ENCODE measurements at regions not wholly inside any gene's neighbourhood (a gene's known extent, or its start where the extent isn't known, plus 50 kb on each side); places are given as distances from the start of the nearest gene placed in this dataset.
"Not testable (repeated sequence)": the region's sequence is repeated elsewhere in the genome, so short reads cannot be mapped to it uniquely, and the experiment has no call there.

GRCh38 chr13:69617587-69617986 lies 490.0 kb upstream of the ATXN8OS start:
- H3K4me2 ChIP-seq (ENCODE audit: low read depth, low read length) = no peak overlapping the region
- H3K9ac ChIP-seq (ENCODE audit: low read length) = no peak overlapping the region
- H4K20me1 ChIP-seq (ENCODE audit: insufficient read depth, low read length) = no peaks in the 10 kb centered on the region

GRCh38 chr13:69616396-69616795 lies 491.2 kb upstream of the ATXN8OS start:
- H3K4me2 ChIP-seq (ENCODE audit: low read depth, low read length) = no peak overlapping the region
- H3K27me3 ChIP-seq (replicated peaks; ENCODE audit: insufficient read depth, low read length) = no peaks in the 10 kb centered on the region
- TF ChIP-seq EZH2 (optimal IDR thresholded peaks at IDR 0.05; ENCODE audit: low read depth, low read length) (no peak), EZH2phosphoT487 (IDR thresholded peaks at IDR 0.05; ENCODE audit: low read length) (no peak), CTCF (IDR thresholded peaks at IDR 0.05; ENCODE audit: low read length) (no peak)
- H3K9ac ChIP-seq (ENCODE audit: low read length) = no peak overlapping the region
- H3F3A ChIP-seq (ENCODE audit: insufficient read depth, low read length) = no peaks in the 10 kb centered on the region
- no peaks in the 10 kb centered on the region for H3K9me2 ChIP-seq (replicated peaks; ENCODE audit: insufficient read depth, low read length)
- H3K4me1 ChIP-seq (ENCODE audit: low read length) = no peaks in the 10 kb centered on the region
- H3K4me3 ChIP-seq (ENCODE audit: low read length) = no peak overlapping the region
- H4K20me1 ChIP-seq (ENCODE audit: insufficient read depth, low read length) = no peaks in the 10 kb centered on the region
- no peak overlapping the region for H2AFZ ChIP-seq (ENCODE audit: low read length)
- H3K36me3 ChIP-seq (replicated peaks; ENCODE audit: insufficient read depth, low read length) = no peaks in the 10 kb centered on the region
- H3K27ac ChIP-seq (ENCODE audit: low read length) = no peak overlapping the region
- DNase-seq = no peak
- no peaks in the 10 kb centered on the region for H3K9me3 ChIP-seq (replicated peaks; ENCODE audit: insufficient read depth, low read length)
- H3K79me2 ChIP-seq (ENCODE audit: low read length) = no peaks in the 10 kb centered on the region

More at GRCh38 chr13:69617587-69617986, 490.0 kb upstream of the ATXN8OS start:
- H3K27ac ChIP-seq (ENCODE audit: low read length) = no peak overlapping the region
- H3K27me3 ChIP-seq (replicated peaks; ENCODE audit: insufficient read depth, low read length) = no peaks in the 10 kb centered on the region
- no peak overlapping the region for H3K4me3 ChIP-seq (ENCODE audit: low read length)
- H3F3A ChIP-seq (ENCODE audit: insufficient read depth, low read length) = no peaks in the 10 kb centered on the region
- no peaks in the 10 kb centered on the region for H3K36me3 ChIP-seq (replicated peaks; ENCODE audit: insufficient read depth, low read length)
- H3K9me3 ChIP-seq (replicated peaks; ENCODE audit: insufficient read depth, low read length) = no peaks in the 10 kb centered on the region
- H3K79me2 ChIP-seq (ENCODE audit: low read length) = no peaks in the 10 kb centered on the region
- no peaks in the 10 kb centered on the region for H3K9me2 ChIP-seq (replicated peaks; ENCODE audit: insufficient read depth, low read length)
- no peak for DNase-seq
- H3K4me1 ChIP-seq (ENCODE audit: low read length) = no peaks in the 10 kb centered on the region
- TF ChIP-seq EZH2 (optimal IDR thresholded peaks at IDR 0.05; ENCODE audit: low read depth, low read length) = no peak
- no peak for TF ChIP-seq CTCF (IDR thresholded peaks at IDR 0.05; ENCODE audit: low read length)
- no peak overlapping the region for H2AFZ ChIP-seq (ENCODE audit: low read length)

- not testable (repeated sequence) for H3K9ac ChIP-seq (ENCODE audit: low read length); H3K4me1 ChIP-seq (ENCODE audit: low read length); H3K4me3 ChIP-seq (ENCODE audit: low read length); H3K36me3 ChIP-seq (replicated peaks; ENCODE audit: insufficient read depth, low read length); H4K20me1 ChIP-seq (ENCODE audit: insufficient read depth, low read length); H3K27ac ChIP-seq (ENCODE audit: low read length); H3K9me3 ChIP-seq (replicated peaks; ENCODE audit: insufficient read depth, low read length); DNase-seq; H3K79me2 ChIP-seq (ENCODE audit: low read length); H3F3A ChIP-seq (ENCODE audit: insufficient read depth, low read length); H3K27me3 ChIP-seq (replicated peaks; ENCODE audit: insufficient read depth, low read length); H3K4me2 ChIP-seq (ENCODE audit: low read depth, low read length); H3K9me2 ChIP-seq (replicated peaks; ENCODE audit: insufficient read depth, low read length); H2AFZ ChIP-seq (ENCODE audit: low read length)
Measured at GRCh38 chr13:69615055-69615454, 492.6 kb upstream of the ATXN8OS start.

GRCh38 chr13:69604698-69605097 lies 502.9 kb upstream of the ATXN8OS start:
- no peak overlapping the region for H2AFZ ChIP-seq (ENCODE audit: low read length)
- no peaks in the 10 kb centered on the region for H3K4me1 ChIP-seq (ENCODE audit: low read length)
- no peaks in the 10 kb centered on the region for H3K9me2 ChIP-seq (replicated peaks; ENCODE audit: insufficient read depth, low read length)
- H3K36me3 ChIP-seq (replicated peaks; ENCODE audit: insufficient read depth, low read length) = no peaks in the 10 kb centered on the region
- H3K79me2 ChIP-seq (ENCODE audit: low read length) = no peaks in the 10 kb centered on the region
- no peaks in the 10 kb centered on the region for H3K27me3 ChIP-seq (replicated peaks; ENCODE audit: insufficient read depth, low read length)
- no peak overlapping the region for H3K9ac ChIP-seq (ENCODE audit: low read length)
- no peaks in the 10 kb centered on the region for H3K9me3 ChIP-seq (replicated peaks; ENCODE audit: insufficient read depth, low read length)
- no peak overlapping the region for H3K4me3 ChIP-seq (ENCODE audit: low read length)
- TF ChIP-seq EZH2phosphoT487 (IDR thresholded peaks at IDR 0.05; ENCODE audit: low read length) = no peak
- TF ChIP-seq EZH2 (optimal IDR thresholded peaks at IDR 0.05; ENCODE audit: low read depth, low read length) = no peak
- no peak for TF ChIP-seq CTCF (IDR thresholded peaks at IDR 0.05; ENCODE audit: low read length)
- no peak for DNase-seq
- no peaks in the 10 kb centered on the region for H3F3A ChIP-seq (ENCODE audit: insufficient read depth, low read length)
- H4K20me1 ChIP-seq (ENCODE audit: insufficient read depth, low read length) = no peaks in the 10 kb centered on the region
- H3K4me2 ChIP-seq (ENCODE audit: low read depth, low read length) = no peak overlapping the region
- no peak overlapping the region for H3K27ac ChIP-seq (ENCODE audit: low read length)
